Activated naive CD8-positive, alpha-beta T cell treated with anti-CD3 and anti-CD28 coated beads, Interleukin-2, amount 50 U/mL, for 16 hours (primary cell): ENCODE measurements at regions not wholly inside any gene's neighbourhood (a gene's known extent, or its start where the extent isn't known, plus 50 kb on each side); places are given as distances from the start of the nearest gene placed in this dataset.
"Not testable (repeated sequence)": the region's sequence is repeated elsewhere in the genome, so short reads cannot be mapped to it uniquely, and the experiment has no call there.

Experiments
- DNase-seq: peaks from one replicate; pipeline ENCODE4 v3.0.0-alpha.2; 2020; ENCODE audit warnings: low read depth, low spot score

DNA sequence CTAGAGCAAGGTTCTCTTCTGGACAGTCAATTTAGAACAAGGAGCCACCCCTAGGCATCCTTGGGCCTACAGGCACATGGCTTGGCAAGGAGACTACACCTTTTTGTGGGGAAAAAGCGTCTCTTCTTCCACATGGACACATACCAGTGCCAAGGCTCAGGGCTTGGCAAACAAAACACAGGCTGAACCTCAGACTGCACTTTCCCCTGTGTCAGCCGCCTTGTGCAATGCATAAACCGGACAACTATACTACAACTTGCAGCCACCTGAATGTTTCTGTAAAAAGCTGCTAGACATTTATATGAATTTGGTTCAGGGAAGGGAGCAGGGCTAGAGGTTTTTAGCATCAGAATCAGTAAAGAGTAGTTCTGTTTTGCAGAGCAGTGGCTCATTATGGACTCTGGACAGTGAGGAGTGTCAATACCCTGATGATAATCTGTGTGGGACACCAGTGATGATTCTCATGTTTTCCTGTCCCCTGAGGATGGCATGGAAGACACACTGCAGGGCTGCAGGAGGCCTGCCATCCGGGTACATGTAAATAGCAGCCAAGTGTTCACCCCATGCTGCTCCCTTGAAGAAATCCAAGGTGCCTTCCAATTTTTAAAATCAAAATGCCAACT is 118.9 kb downstream of the GATA3 start:
- DNase-seq: no peak

GRCh38 chr10:8173866-8174243 is 119.4 kb downstream of the GATA3 start:
- DNase-seq: no peak

DNA sequence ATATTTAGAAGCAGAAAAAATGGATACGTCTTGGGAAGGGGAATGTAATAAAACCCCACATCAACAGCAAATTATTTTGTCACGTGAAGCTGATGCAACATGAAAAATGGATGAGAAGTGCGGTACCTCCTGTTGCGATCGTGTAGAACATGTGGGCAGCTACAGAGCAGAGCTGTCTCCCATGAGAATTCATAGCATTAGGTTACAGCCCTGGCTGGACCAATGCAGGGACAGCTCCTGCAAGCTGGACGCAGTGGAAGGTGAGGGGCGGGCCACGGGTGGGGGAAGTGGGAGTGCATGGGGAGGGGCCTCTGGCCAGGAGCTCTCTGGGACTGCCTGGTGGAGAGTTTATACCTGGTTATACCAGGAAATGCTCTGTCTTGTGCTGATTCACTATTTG is 120.3 kb downstream of the GATA3 start:
- DNase-seq: no peak

- DNase-seq: not testable (repeated sequence)
Measured at GRCh38 chr10:8177526-8177925, 123.0 kb downstream of the GATA3 start.

DNA sequence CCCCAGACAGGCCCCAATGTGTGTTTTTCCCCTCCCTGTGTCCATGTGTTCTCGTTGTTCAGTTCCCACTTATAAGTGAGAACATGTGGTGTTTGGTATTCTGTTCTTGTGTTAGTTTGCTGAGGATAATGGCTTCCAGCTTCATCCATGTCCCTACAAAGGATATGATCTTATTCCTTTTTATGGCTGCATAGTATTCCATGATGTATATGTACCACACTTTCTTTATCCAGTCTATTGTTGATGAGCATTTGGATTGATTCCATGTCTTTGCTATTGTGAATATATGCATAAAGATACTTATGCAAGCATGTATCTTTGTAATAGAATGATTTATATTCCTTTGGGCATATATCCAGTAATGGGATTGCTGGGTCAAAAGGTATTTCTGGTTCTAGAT is 125.3 kb downstream of the GATA3 start:
- not testable (repeated sequence) for DNase-seq

DNA sequence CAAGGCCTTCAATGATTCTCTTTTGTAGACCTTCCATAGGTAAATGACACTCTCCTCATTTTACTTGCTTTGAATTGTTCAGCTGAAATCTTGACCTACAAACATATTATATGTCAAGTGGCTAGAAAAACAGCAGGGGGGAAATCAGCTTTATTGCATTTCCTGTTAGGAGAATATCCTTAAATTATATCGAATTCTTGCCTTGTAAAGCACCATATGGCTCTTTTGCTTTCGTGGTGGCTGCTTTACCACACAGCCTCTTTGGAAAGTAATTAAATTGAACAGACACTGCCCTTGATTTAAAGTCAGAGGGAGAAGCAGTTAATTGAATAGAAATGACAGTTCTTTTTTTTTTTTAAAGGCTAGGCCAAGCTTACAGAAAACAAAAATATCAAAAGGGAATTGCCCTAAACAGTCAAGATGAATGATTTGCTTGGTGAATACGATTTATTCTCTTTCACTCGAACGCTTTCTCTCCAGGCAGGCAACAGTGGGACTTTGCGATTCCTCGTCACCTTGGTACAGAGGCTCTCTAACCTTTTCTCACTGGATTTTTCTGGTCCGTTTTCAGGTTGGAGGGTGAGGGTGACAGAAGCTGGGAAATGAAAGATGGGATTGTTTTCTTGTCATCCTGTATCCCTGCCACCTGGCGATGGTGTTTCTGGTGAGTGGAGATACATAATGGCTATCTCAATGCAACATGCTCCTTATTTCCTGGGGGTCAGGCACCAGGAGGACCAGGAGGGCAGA is 126.0 kb downstream of the GATA3 start:
- DNase-seq: no peak

- DNase-seq: no peak
Measured at GRCh38 chr10:8181496-8182157, 127.1 kb downstream of the GATA3 start.

GRCh38 chr10:8182806-8183205 is 128.3 kb downstream of the GATA3 start:
- DNase-seq: no peak

GRCh38 chr10:8183241-8183704 is 128.8 kb downstream of the GATA3 start:
- no peak for DNase-seq

- no peak for DNase-seq
Measured at GRCh38 chr10:8187171-8187666, 132.7 kb downstream of the GATA3 start.

GRCh38 chr10:8189458-8189857 is 135.0 kb downstream of the GATA3 start:
- DNase-seq: no peak

- DNase-seq: no peak
Measured at GRCh38 chr10:8192301-8192700, 137.8 kb downstream of the GATA3 start.

DNA sequence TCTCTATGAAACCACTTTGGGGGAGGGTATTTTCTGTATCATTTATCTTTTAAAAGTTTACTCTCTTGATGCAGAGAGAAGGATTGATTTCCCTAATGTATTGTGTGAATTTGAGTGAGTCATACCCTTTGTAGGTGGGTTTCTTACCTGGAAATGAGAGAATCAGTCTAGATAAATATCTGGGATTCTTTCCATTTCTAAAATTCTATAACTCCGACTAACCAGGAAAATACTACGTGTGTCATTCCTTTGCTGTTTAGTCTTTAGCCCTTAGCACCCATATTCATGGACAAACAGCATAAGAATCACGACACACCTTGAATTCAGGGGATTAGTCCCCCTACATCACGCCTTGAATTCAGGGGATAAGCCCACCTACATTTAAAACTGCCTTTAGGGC is 139.1 kb downstream of the GATA3 start:
- DNase-seq: no peak

GRCh38 chr10:8194050-8194449 is 139.6 kb downstream of the GATA3 start:
- DNase-seq: no peak

DNA sequence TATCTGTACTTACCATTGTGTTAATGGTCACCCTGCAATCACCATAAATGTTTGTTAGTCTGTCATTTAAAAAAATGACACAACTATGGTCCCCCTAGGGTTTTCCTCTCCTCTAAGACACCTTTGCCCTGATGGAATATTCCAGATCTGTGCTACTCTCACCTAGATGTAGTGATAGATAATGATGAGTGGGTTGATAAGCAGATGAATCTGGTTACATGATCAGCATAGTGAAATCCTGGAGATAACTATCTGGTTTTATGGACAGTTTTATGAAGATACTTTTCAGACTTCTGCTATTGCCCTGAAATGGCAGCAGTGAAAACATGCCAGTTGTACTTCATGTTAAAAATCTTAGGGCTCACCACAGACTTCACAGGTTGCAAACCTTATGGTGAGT is 152.4 kb downstream of the GATA3 start:
- DNase-seq: no peak

- DNase-seq: no peak
Measured at GRCh38 chr10:8211631-8212030, 157.1 kb downstream of the GATA3 start.

DNA sequence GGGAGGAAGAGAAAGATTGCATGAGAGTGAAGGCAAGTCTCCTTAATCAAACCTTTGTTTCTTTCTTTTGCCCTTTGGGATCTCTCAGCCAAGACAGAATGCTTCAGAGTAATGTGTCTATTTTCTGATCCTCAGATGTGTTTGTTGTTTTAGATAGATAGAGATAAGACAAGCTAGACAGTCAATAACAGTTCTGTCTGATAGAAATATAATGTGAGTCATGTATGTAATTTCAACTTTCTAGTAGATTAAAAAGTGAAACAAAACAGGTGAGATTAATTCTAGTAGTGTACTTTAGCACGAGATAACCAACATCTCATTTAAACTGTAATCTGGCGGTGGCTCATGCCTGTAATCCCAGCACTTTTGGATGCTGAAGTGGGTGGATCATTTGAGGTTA is 159.2 kb downstream of the GATA3 start:
- DNase-seq: no peak

GRCh38 chr10:8214587-8214986 is 160.1 kb downstream of the GATA3 start:
- DNase-seq: no peak

GRCh38 chr10:8216893-8217292 is 162.4 kb downstream of the GATA3 start:
- DNase-seq: no peak

DNA sequence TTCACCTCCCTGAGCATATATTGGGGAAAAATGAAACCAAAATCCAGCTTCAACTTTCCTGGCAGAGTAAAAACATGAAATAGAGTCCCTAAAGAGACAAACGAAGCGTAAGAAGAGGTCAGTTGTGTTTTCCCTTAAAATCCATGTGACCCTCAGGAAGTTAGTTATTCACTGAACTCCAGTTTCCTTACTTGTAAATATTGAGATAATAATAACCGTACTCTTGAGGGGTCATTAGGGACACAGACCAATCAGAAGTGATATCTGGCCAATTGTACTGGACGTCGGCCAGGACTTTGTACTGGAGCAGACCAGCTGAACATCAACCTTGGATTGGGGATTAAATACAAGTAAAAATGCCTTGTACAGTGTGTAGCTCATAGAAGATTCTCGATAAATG is 167.0 kb downstream of the GATA3 start:
- DNase-seq: no peak

DNA sequence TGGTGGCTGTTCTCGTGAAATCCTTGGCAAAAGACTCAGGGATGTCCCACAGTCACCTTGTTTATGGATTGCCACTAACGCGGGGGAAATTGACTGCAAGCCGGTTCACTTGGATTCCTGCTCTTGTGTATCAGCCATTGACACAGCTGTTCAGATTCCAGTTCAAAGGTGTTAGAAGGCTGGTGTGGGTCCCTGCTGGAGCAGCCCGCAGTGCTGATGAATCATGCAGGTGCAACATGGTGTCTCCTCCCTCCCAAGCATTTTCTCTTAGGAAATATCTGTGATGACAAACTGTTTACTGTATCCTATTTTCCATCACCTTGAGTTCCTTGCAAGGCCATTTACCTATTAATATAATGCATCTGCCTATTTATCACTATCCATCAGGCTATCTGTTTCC is 170.1 kb downstream of the GATA3 start:
- DNase-seq: no peak

- DNase-seq: no peak
Measured at GRCh38 chr10:8225187-8225586, 170.7 kb downstream of the GATA3 start.

DNA sequence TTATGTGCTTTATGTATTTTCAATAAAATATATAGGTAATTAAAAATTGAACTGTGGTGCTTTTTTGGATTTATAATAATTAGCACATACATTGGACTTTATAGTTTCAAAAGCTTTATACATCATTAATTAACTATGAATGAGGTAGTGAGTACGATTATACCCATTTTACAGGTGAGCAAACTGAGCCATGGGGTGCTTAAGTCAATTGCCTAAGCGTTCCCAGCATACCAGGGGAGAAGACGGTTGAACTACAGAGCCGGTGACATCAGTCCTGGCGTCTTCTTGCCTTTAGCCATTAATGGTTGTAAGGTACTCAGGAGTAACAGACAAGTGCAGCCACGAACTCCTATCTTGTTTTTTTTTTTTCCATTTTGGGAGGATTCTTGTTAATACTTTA is 172.8 kb downstream of the GATA3 start:
- DNase-seq: no peak
